ENCODE measurements at regions not wholly inside any gene's neighbourhood (a gene's known extent, or its start where the extent isn't known, plus 50 kb on each side); places are given as distances from the start of the nearest gene placed in this dataset.
"Not testable (repeated sequence)": the region's sequence is repeated elsewhere in the genome, so short reads cannot be mapped to it uniquely, and the experiment has no call there.

DNA sequence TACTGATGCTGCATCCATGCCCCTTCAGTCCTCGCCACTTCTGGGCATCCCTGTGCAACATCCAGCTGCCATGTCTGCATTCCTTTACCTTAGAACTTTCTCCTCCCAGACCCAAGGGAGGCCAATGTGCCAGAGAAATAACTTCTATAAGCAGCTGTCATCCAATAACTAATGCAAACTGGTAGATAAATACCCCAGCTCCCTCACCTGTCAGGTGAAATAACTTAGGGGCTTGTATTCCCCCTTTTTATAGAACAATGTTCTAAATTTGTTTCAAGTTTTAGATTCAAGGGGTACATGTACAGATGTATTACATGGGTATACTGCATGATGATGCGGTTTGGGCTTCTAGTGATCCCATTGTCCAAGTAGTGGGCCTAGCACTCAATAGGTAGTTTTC lies 880.1 kb downstream of the UQCRFS1 start:
- DNase-seq = no peak

- DNase-seq = no peak
These were observed 880.6 kb downstream of the UQCRFS1 start for GRCh38 chr19:28332351-28332750.

GRCh38 chr19:28331596-28331995 lies 881.4 kb downstream of the UQCRFS1 start:
- DNase-seq = no peak

GRCh38 chr19:28330831-28331230 lies 882.1 kb downstream of the UQCRFS1 start:
- no peak for DNase-seq

DNA sequence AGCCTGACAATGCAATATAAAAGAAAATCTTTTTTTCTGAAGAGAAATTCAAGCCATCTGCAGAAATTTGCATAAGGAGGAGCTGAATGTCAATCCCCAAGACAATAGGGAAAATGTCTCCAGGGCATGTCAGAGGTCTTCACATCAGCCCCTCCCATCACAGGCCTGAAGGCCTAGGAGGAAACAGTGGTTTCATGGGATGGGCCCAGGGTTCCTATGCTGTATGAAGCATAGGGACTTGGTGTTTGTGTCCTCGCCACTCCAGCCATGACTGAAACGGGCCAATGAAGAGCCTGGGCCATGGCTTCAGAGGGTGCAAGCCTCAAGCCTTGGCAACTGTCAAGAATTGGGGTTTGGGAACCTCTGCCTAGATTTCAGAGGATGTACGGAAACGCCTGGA lies 883.5 kb downstream of the UQCRFS1 start:
- no peak for DNase-seq

DNA sequence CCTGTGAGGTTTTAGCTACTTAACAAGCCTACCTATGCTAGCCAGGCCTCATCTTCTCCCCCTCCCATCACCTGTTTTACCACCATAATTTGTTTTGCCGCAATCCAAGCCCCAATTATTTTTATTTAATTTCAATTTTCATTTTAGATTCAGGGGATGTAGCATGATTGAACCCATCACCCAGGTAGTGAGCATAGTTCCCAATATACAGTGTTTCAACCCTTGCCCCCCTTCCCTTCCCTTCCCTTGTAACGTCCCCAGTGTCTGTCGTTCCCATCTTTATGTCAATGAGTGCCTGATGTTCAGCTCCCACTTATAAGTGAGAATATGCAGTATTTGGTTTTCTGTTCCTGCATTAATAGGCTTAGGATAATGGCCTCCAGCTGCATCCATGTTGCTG lies 885.0 kb downstream of the UQCRFS1 start:
- DNase-seq = no peak

DNA sequence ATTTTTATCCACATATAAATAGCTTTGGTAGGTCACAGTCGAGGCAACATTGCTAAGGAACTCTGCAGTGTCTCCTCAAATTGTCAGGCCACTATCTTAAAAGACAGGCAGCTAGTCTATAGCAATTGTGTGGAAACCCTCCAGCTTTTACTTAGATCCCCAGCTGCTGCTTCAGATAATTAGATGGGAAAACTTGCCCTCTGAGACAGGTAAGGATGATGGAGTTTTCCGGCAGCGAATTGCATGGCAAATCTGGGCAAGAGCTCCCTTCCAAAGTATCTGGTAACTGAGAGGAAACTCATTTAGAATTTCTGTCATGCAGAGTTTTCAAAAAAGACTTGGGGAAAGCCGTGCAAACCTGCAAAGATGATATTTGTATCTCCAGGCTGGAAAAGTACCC lies 886.2 kb downstream of the UQCRFS1 start:
- DNase-seq = no peak

GRCh38 chr19:28324275-28325060 lies 888.5 kb downstream of the UQCRFS1 start:
- DNase-seq = no peak

- DNase-seq = no peak
These were observed 890.0 kb downstream of the UQCRFS1 start for GRCh38 chr19:28322945-28323344.

- no peak for DNase-seq
These were observed 890.5 kb downstream of the UQCRFS1 start for GRCh38 chr19:28322491-28322890.

GRCh38 chr19:28319918-28320317 lies 893.0 kb downstream of the UQCRFS1 start:
- no peak for DNase-seq

- DNase-seq = no peak
These were observed 893.7 kb downstream of the UQCRFS1 start for GRCh38 chr19:28319227-28319626.

DNA sequence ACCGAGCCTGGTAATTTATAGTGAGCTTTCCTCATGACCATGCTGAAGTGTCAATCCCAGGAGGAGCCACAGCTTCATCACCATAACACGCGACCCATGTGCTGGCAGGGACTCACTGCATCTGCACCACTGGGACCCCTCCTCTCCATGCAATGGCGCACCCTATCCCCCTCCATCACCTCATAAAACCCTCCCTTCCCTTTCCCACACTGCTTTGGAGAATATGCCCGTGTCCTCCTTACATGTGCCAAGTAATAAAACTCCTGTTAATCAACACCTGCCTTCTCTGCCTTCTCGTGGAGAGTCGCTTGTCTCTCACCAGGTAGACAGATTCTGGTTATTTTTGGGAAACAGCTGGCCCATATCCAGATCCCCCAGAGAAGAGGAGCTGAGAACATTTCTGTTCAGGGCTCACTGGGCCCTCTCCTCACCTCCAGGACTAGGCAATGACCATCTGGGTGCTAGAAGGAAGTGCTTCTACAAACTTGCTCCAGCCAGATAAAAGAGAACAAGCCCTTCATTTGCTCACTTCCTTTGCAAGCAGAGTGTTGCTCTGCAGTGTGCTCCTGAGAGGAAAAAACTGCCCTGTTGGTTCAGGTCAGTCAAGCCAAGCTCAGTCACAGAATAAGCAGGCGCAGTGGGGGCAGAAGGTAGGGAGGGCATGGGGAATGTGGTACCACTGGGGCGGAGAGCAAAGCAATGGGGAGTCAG lies 894.3 kb downstream of the UQCRFS1 start:
- no peak for DNase-seq

DNA sequence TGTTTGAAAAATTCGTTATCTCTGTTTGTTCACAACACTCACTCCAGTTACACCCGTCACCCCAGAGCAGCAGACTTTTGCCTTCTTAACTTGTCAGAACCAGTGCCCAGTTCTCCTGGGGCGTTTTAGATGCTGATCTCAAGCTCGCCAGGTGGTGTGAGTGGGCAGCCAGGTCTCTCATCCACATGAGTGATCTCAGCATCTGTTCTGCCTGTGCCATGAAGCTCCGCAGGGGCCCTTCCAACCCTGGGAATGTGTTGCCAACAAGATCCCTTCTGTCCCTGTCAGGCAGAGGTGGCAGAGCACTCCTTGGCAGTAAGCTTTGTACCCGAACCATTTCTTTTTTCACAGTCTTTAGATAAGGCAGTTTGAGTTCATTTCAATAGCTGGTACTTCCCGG lies 896.5 kb downstream of the UQCRFS1 start:
- DNase-seq = no peak

DNA sequence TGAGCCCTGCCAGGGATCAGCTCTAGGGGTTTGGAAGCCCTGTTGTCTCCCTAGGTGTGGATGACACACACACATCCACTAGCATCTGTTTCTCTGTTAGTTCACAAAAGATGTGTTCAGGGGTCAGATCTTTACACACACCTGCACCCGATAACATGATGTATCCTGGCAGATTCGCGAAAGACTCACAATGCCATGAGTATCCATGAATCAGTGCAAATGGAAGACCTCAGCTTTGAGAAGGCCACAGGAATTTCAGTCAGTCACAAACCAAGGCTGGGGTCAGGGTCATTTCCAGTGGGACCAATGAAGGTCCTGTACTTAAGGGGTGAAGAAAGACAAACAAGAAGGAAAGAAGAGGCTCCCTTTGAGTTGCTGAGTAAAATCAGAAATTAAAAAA lies 898.2 kb downstream of the UQCRFS1 start:
- no peak for DNase-seq

DNA sequence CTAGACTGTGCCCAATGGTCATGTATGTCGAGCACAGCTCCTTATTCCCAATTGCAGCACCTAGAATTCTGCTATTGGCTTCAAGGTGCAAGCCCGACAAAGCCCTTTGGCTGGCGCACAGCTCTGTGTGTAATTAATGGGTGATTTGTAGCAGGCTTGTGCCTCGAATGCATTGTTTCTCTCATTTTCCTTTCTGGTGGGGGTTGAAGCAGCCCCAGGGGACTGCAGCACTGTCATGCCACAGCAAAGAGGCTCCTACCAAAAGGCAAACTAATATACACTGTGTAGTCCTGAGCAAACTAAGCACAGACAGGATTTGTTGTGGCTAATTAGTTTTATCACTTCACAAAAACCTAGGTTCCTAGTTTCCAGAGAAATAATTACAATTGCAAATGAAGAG lies 898.7 kb downstream of the UQCRFS1 start:
- DNase-seq = no peak

DNA sequence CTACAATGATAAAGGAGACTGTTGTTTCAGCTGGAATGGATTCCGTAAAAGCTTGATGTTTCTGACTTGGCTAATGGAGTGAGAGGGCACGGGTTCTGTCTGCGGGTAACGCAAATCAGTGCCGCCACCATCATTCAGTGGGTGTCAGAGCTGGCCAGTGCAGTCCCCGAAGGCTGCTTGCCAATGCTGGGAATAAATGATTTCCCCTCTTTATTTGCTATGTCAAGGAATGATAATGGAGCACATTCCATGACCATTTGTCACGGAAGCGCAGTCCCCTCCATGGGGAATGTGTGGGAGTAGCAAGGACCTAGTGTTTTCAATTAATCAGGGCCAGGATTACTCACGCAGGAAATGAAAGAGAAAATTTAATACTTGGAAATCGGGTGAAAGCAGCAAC lies 899.3 kb downstream of the UQCRFS1 start:
- DNase-seq = no peak

DNA sequence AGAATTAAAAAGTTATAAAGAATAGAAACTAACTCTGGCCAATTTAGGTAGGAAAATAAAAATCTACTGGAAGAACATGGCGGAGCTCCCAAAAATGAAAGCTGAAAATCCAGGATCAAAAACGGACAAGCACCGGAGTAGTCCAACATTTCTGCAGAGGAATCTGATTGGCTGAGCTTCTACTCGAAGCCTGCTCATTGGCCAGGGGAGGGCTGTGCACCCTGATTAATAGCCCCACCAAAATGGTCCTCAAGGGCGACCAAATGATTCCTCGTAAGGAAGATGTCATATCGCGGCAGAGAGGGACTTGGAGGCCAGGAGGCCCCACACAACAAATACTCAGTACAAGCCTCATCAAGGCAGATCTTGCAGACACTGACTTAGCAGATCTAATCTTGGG lies 900.7 kb downstream of the UQCRFS1 start:
- no peak for DNase-seq

DNA sequence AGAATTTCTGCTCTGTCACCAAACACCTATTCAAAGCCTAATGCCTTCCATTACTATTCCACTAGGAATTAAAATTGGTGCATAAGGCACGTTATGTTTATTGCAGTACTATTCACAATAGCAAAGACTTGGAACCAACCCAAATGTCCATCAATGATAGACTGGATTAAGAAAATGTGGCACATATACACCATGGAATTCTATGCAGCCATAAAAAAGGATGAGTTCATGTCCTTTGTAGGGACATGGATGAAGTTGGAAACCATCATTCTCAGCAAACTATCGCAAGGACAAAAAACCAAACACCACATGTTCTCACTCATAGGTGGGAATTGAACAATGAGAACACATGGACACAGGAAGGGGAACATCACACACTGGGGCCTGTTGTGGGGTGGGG lies 902.1 kb downstream of the UQCRFS1 start:
- not testable (repeated sequence) for DNase-seq

GRCh38 chr19:28309070-28309469 lies 903.9 kb downstream of the UQCRFS1 start:
- DNase-seq = no peak

- DNase-seq = no peak
These were observed 905.0 kb downstream of the UQCRFS1 start for GRCh38 chr19:28307963-28308362.

DNA sequence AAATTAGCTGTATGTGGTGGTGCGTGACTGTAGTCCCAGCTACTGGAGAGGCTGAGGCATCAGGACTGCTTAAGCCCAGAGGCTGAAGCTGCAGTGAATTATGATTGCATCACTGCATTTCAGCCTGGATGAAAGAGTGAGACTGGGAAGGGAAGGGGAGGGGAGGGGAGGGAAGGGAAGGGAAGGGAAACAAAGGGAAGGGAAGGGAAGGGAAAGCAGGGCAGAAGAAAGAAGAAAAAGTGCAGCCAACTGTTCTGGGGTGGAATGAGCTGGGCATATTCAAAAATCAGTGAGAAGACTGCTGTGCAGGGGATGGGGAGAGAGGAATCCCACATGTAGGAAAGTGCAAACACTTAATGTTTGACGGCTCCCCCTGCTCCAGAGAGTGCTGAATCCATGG lies 905.5 kb downstream of the UQCRFS1 start:
- no peak for DNase-seq

- DNase-seq = no peak
These were observed 907.4 kb downstream of the UQCRFS1 start for GRCh38 chr19:28305513-28305912.

DNA sequence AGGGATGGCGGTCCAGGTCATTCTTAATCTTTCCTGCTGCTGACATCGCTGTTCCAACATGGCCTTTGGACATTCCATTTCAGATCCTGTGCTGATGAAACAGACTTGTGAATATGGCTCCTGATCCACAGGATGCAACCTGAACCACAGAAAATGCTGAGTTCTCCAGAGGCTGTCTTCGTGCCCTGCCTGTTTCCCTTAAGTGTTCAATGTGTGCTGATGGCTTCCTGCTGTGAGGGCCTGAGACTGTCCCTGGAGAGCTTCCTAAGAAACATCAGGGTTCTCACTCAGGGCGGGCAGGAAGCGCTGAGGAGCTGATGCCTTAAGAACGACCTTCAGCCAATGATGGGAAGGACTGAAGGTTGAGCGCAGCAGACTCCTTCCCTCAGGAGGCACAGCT lies 909.4 kb downstream of the UQCRFS1 start:
- no peak for DNase-seq

GRCh38 chr19:28301961-28302360 lies 911.0 kb downstream of the UQCRFS1 start:
- no peak for DNase-seq
